Astrocyte (in vitro differentiated cells and primary cell): ENCODE measurements at regions not wholly inside any gene's neighbourhood (a gene's known extent, or its start where the extent isn't known, plus 50 kb on each side); places are given as distances from the start of the nearest gene placed in this dataset.

Source experiments
- DNase-seq: peaks from one replicate; pipeline ENCODE4 v3.0.0-alpha.2; 2010; ENCODE audit warnings: low read depth
- FAIRE-seq: peaks from 2 replicates; lab custom pipeline; 2011; peaks lifted over from hg19 to GRCh38; lab: Jason Lieb, UNC
- H2AFZ ChIP-seq: 2 replicates; pipeline ENCODE4 v1.6.0; 2012; ENCODE audit warnings: low read depth, low read length, inconsistent platforms
- H3K27ac ChIP-seq: 2 replicates; pipeline ENCODE4 v1.5.1; 2011; ENCODE audit warnings: low read depth, low read length, inconsistent platforms
- H3K27me3 ChIP-seq: 2 replicates; pipeline ENCODE4 v1.6.0; 2011; ENCODE audit warnings: low read length, inconsistent platforms; ENCODE audit not compliant: insufficient read depth
- H3K36me3 ChIP-seq: 2 replicates; pipeline ENCODE4 v1.5.1; 2011; ENCODE audit warnings: low read length, inconsistent platforms; ENCODE audit not compliant: insufficient read depth
- H3K4me1 ChIP-seq: 2 replicates; pipeline ENCODE4 v1.5.1; 2011; ENCODE audit warnings: low read length, inconsistent platforms; ENCODE audit not compliant: insufficient read depth
- H3K4me2 ChIP-seq: 2 replicates; pipeline ENCODE4 v1.6.0; 2012; ENCODE audit warnings: low read length, inconsistent platforms
- H3K4me3 ChIP-seq: 2 replicates; pipeline ENCODE4 v1.5.1; 2011; ENCODE audit warnings: low read depth, mild to moderate bottlenecking, low read length, inconsistent platforms; ENCODE audit not compliant: insufficient read depth
- H3K79me2 ChIP-seq: 2 replicates; pipeline ENCODE4 v1.6.0; 2012; ENCODE audit warnings: mild to moderate bottlenecking, low read length, inconsistent platforms; ENCODE audit not compliant: insufficient read depth
- H3K9ac ChIP-seq: 2 replicates; pipeline ENCODE4 v1.6.0; 2012; ENCODE audit warnings: mild to moderate bottlenecking, low read length, inconsistent platforms
- H3K9me3 ChIP-seq: 2 replicates; pipeline ENCODE4 v1.5.1; 2012; ENCODE audit warnings: low read depth, mild to moderate bottlenecking, low read length, inconsistent platforms; ENCODE audit not compliant: insufficient read depth
- H4K20me1 ChIP-seq: 2 replicates; pipeline ENCODE4 v1.6.0; 2012; ENCODE audit warnings: low read length, inconsistent platforms; ENCODE audit not compliant: insufficient read depth
- H3K27ac Mint-ChIP-seq: one replicate; pipeline ENCODE4 v1.8.0; 2021; ENCODE audit warnings: mild to moderate bottlenecking, mixed read lengths; ENCODE audit not compliant: unreplicated experiment
- H3K27me3 Mint-ChIP-seq: one replicate; pipeline ENCODE4 v1.8.0; 2021; ENCODE audit warnings: low read depth, mixed read lengths; ENCODE audit not compliant: unreplicated experiment
- H3K36me3 Mint-ChIP-seq: one replicate; pipeline ENCODE4 v1.8.0; 2021; ENCODE audit warnings: low read depth, mixed read lengths; ENCODE audit not compliant: unreplicated experiment
- H3K4me1 Mint-ChIP-seq: one replicate; pipeline ENCODE4 v1.8.0; 2021; ENCODE audit warnings: low read depth, mixed read lengths; ENCODE audit not compliant: unreplicated experiment
- H3K4me3 Mint-ChIP-seq: one replicate; pipeline ENCODE4 v1.8.0; 2021; ENCODE audit warnings: mild to moderate bottlenecking, moderate library complexity, mixed read lengths; ENCODE audit not compliant: unreplicated experiment
- H3K9me3 Mint-ChIP-seq: one replicate; pipeline ENCODE4 v1.8.0; 2021; ENCODE audit warnings: mild to moderate bottlenecking, mixed read lengths; ENCODE audit not compliant: unreplicated experiment
- CTCF ChIP-seq: IDR thresholded peaks from 2 replicates; pipeline ENCODE4 v1.5.1; 2011; ENCODE audit warnings: low read depth, mild to moderate bottlenecking, inconsistent platforms, low read length, moderate library complexity; ENCODE audit not compliant: insufficient read depth
- EZH2 ChIP-seq: IDR thresholded peaks from 2 replicates; pipeline ENCODE4 v1.6.1; 2012; ENCODE audit warnings: mild to moderate bottlenecking, low read length, inconsistent platforms; ENCODE audit not compliant: insufficient read depth

GRCh38 chr18:53795061-53795460 is 429.4 kb downstream of the MBD2 start:
- Mint-ChIP-seq H3K9me3 (peaks cover 2% of the 10 kb centered on the region), H3K4me3 (no peak overlapping the region), H3K27me3 (no peaks in the 10 kb centered on the region), H3K4me1 (peaks cover 27% of the 10 kb centered on the region), H3K27ac (peak overlapping the region; percentile 98), H3K36me3 (no peaks in the 10 kb centered on the region)
- TF ChIP-seq CTCF (no peak), EZH2 (no peak)
- Histone ChIP-seq H3K27ac (no peak overlapping the region), H3K27me3 (no peaks in the 10 kb centered on the region), H4K20me1 (no peaks in the 10 kb centered on the region), H3K36me3 (no peaks in the 10 kb centered on the region), H3K4me2 (no peak overlapping the region), H3K9ac (no peak overlapping the region), H3K79me2 (no peaks in the 10 kb centered on the region), H3K9me3 (no peaks in the 10 kb centered on the region), H3K4me1 (peaks cover 14% of the 10 kb centered on the region), H2AFZ (no peak overlapping the region), H3K4me3 (no peak overlapping the region)
- DNase-seq: peak; percentile 14
- FAIRE-seq: no peak

GRCh38 chr18:53792762-53793161 is 431.7 kb downstream of the MBD2 start:
- Histone ChIP-seq H3K4me1 (peaks cover 9% of the 10 kb centered on the region), H3K36me3 (no peaks in the 10 kb centered on the region), H3K4me2 (no peak overlapping the region), H2AFZ (no peak overlapping the region), H3K27me3 (no peaks in the 10 kb centered on the region), H3K9ac (no peak overlapping the region), H4K20me1 (no peaks in the 10 kb centered on the region), H3K9me3 (no peaks in the 10 kb centered on the region), H3K4me3 (no peak overlapping the region), H3K27ac (no peak overlapping the region), H3K79me2 (no peaks in the 10 kb centered on the region)
- peaks cover 2% of the 10 kb centered on the region for H3K9me3 Mint-ChIP-seq
- no peaks in the 10 kb centered on the region for H3K27me3 Mint-ChIP-seq
- H3K36me3 Mint-ChIP-seq: no peaks in the 10 kb centered on the region
- TF ChIP-seq EZH2 (no peak), CTCF (no peak)
- DNase-seq (no peak), FAIRE-seq (no peak)
- H3K4me1 Mint-ChIP-seq: peaks cover 16% of the 10 kb centered on the region
- no peak overlapping the region for H3K4me3 Mint-ChIP-seq
- no peak overlapping the region for H3K27ac Mint-ChIP-seq

GRCh38 chr18:53790786-53791185 is 433.7 kb downstream of the MBD2 start:
- Histone ChIP-seq H4K20me1 (no peaks in the 10 kb centered on the region), H3K27me3 (no peaks in the 10 kb centered on the region), H3K79me2 (no peaks in the 10 kb centered on the region), H3K9ac (no peak overlapping the region), H3K4me3 (no peak overlapping the region), H2AFZ (no peak overlapping the region), H3K27ac (no peak overlapping the region), H3K4me2 (no peak overlapping the region), H3K36me3 (no peaks in the 10 kb centered on the region), H3K9me3 (no peaks in the 10 kb centered on the region), H3K4me1 (peaks cover 2% of the 10 kb centered on the region)
- no peak overlapping the region for H3K27ac Mint-ChIP-seq
- FAIRE-seq (no peak), DNase-seq (peak; percentile 16)
- no peak overlapping the region for H3K4me3 Mint-ChIP-seq
- H3K4me1 Mint-ChIP-seq: peaks cover 8% of the 10 kb centered on the region
- TF ChIP-seq EZH2: no peak
- no peak for TF ChIP-seq CTCF
- no peaks in the 10 kb centered on the region for H3K27me3 Mint-ChIP-seq
- peaks cover 2% of the 10 kb centered on the region for H3K9me3 Mint-ChIP-seq
- H3K36me3 Mint-ChIP-seq: no peaks in the 10 kb centered on the region
